ENCODE measurements at regions not wholly inside any gene's neighbourhood (a gene's known extent, or its start where the extent isn't known, plus 50 kb on each side); places are given as distances from the start of the nearest gene placed in this dataset.
A peak's percentile ranks its signal among the peaks of the same experiment; 100 is the strongest.

GRCh38 chr2:104690255-104690984, 163.5 kb upstream of the POU3F3 start:
- H3K4me3 ChIP-seq = no peak overlapping the region
- DNase-seq (no peak), ATAC-seq (peak in 2 of 4 donors; percentile 49 to 61)
- peaks cover 5% of the 10 kb centered on the region for H3K4me1 ChIP-seq
- intact Hi-C loops (cut with DNase I) = no loop called here
- H3K9me3 ChIP-seq = no peaks in the 10 kb centered on the region
- TF ChIP-seq CTCF (IDR thresholded peaks at IDR 0.05) = no peak
- no peaks in the 10 kb centered on the region for H3K36me3 ChIP-seq (ENCODE audit: insufficient read depth in 1 of 2, low read depth in 1 of 2)
- H3K27me3 ChIP-seq (ENCODE audit: insufficient read depth in 3 of 3, low read length in 2 of 3) = no peaks in the 10 kb centered on the region
- H3K27ac ChIP-seq = no peak overlapping the region
- WGBS, 3 donors = 27 to 56% (median 31%) methylated on average over 7 of the region's 7 CpGs

- DNase-seq = no peak
- 62 to 83% (median 79%) methylated on average over 5 of the region's 5 CpGs for WGBS, 3 donors
- intact Hi-C loops (cut with DNase I) = no loop called here
- no peak for TF ChIP-seq CTCF (IDR thresholded peaks at IDR 0.05)
- no peaks in the 10 kb centered on the region for H3K4me1 ChIP-seq
- no peak overlapping the region for H3K27ac ChIP-seq
- no peaks in the 10 kb centered on the region for H3K36me3 ChIP-seq (ENCODE audit: insufficient read depth in 1 of 2, low read depth in 1 of 2)
- no peak overlapping the region for H3K4me3 ChIP-seq
- H3K9me3 ChIP-seq = no peaks in the 10 kb centered on the region
- peaks cover 0 to 5% (median 0%) of the 10 kb centered on the region in 3 donors for H3K27me3 ChIP-seq (ENCODE audit: insufficient read depth in 3 of 3, low read length in 2 of 3)
- no peak for ATAC-seq
Measured at GRCh38 chr2:104698276-104698675, 155.6 kb upstream of the POU3F3 start.

- intact Hi-C loops (cut with DNase I) = no loop called here
- H3K4me1 ChIP-seq = no peaks in the 10 kb centered on the region
- ATAC-seq (no peak), DNase-seq (no peak)
- H3K27me3 ChIP-seq (ENCODE audit: insufficient read depth in 3 of 3, low read length in 2 of 3) = peaks cover 0 to 13% (median 0%) of the 10 kb centered on the region in 3 donors
- no peak overlapping the region for H3K27ac ChIP-seq
- no peaks in the 10 kb centered on the region for H3K9me3 ChIP-seq
- WGBS, 3 donors = 83 to 85% (median 83%) methylated on average over 19 of the region's 19 CpGs
- no peak for TF ChIP-seq CTCF (IDR thresholded peaks at IDR 0.05)
- H3K36me3 ChIP-seq (ENCODE audit: insufficient read depth in 1 of 2, low read depth in 1 of 2) = no peaks in the 10 kb centered on the region
- H3K4me3 ChIP-seq = no peak overlapping the region
Measured at GRCh38 chr2:104701411-104701911, 152.5 kb upstream of the POU3F3 start.

- Histone ChIP-seq H3K4me3 (no peak overlapping the region), H3K4me1 (no peaks in the 10 kb centered on the region), H3K27me3 (ENCODE audit: insufficient read depth in 3 of 3, low read length in 2 of 3) (peaks cover 0 to 13% (median 0%) of the 10 kb centered on the region in 3 donors), H3K27ac (no peak overlapping the region), H3K36me3 (ENCODE audit: insufficient read depth in 1 of 2, low read depth in 1 of 2) (no peaks in the 10 kb centered on the region), H3K9me3 (no peaks in the 10 kb centered on the region)
- no peak for TF ChIP-seq CTCF (IDR thresholded peaks at IDR 0.05)
- DNase-seq (no peak), ATAC-seq (no peak)
- intact Hi-C loops (cut with DNase I) = no loop called here
- WGBS, 3 donors = 59 to 68% (median 60%) methylated on average over 11 of the region's 11 CpGs
Measured at GRCh38 chr2:104702031-104702850, 151.7 kb upstream of the POU3F3 start.

All from psoas muscle (tissue), 7 donors.